SK-MEL-5 (cell line): ENCODE measurements at regions not wholly inside any gene's neighbourhood (a gene's known extent, or its start where the extent isn't known, plus 50 kb on each side); places are given as distances from the start of the nearest gene placed in this dataset.
"Not testable (repeated sequence)": the region's sequence is repeated elsewhere in the genome, so short reads cannot be mapped to it uniquely, and the experiment has no call there.

Experiments
- DNase-seq: peaks from one replicate; pipeline ENCODE4 v3.0.0-alpha.2; 2016; ENCODE audit warnings: low read depth, low spot score
- in situ Hi-C: cut with HindIII; loops from 2 replicates; pipeline ENCODE4 v1.10.0; 2016; ENCODE audit warnings: low sequenced_read_pairs, high pct_unique_total_duplicates, low pct_unique_long_range_greater_than_20kb

DNA sequence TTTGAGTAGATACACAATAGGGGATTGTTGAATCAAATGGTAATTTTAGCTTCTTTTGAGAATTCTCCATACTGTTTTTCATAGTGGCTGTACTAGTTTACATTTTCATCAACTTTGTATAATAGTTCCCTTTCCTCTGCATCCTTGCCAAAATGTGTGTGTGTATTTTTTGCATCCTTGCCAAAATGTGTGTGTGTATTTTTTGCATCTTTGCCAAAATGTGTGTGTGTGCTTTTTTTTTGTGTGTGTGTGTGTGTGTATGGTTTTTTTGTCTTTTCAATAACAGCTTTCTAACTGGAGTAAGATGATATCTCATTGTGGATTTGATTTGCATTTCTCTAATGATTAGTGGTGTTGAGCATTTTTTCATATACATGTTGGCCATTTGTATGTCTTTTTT, 105.4 kb downstream of the ATP6V1G3 start:
- in situ Hi-C loops: no loop called here
- DNase-seq: no peak

- in situ Hi-C loops: no loop called here
- no peak for DNase-seq
These were observed 116.0 kb downstream of the ATP6V1G3 start for GRCh38 chr1:198424441-198424840.

DNA sequence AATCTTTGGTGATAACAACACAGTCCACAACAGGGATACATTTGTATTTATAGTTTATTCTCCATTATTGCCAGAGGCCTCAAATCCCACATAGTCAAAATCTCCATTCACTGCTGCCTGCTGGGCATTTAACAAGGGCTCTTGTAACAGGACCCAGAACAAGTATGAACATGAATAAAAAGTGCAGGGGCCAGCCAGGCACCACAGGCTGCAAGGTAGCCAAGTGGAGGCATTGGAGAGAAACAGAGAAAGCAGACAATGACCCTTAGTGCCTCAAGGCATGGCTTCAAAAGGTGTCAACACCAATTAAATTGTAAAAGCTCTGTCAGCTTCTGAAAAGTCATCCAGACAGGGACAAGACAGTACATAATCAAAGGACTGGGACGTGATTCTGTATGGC, 116.8 kb downstream of the ATP6V1G3 start:
- in situ Hi-C loops: no loop called here

DNA sequence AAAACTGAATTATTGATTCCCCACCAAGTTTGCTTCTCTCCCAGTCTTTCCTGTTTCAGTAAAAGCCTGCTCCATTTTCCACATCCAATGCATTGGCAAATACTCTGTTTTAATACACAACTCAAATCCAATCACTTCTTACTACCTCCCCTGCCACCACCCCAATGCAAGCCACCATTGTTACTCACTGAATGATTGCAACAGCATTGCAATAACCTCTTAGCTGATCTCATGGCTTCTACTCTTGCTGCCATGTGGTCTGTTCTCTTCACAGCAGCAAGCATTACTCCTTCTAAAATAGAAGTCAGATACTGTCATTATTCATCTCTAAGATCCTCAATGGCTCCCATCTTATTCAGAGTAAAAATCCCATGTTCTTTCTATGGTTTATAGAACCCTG, 123.4 kb downstream of the ATP6V1G3 start:
- in situ Hi-C loops: no loop called here
- no peak for DNase-seq

More for the DNA sequence above, 116.8 kb downstream of the ATP6V1G3 start:
- DNase-seq: no peak

GRCh38 chr1:198416296-198416695, 124.2 kb downstream of the ATP6V1G3 start:
- no peak for DNase-seq
- in situ Hi-C loops: no loop called here

DNA sequence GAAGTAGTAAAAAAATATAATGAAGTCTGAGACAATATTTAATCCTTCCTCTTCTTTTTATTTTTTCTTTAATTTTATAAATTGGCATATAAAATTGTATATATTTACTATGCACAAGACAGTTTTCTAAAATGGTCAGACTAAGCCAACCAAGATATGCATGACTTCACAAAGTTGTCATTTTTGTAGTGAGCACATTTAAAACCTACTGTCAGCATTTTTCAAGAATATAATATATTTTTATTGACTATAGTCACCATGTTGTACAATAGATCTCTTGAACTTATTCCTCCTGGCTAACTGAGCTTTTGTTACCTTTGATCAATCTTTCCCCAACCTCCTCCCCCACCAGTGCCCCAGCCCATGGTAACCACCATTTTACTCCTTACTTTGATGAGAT, 129.2 kb downstream of the ATP6V1G3 start:
- no peak for DNase-seq
- in situ Hi-C loops: no loop called here

- in situ Hi-C loops: no loop called here
These were observed 131.8 kb downstream of the ATP6V1G3 start for GRCh38 chr1:198408716-198409115.

GRCh38 chr1:198404632-198405031, 135.8 kb downstream of the ATP6V1G3 start:
- in situ Hi-C loops: not testable (repeated sequence)

More at GRCh38 chr1:198408716-198409115, 131.8 kb downstream of the ATP6V1G3 start:
- DNase-seq: no peak

GRCh38 chr1:198400063-198400462, 140.4 kb downstream of the ATP6V1G3 start:
- in situ Hi-C loops: no loop called here

More at GRCh38 chr1:198404632-198405031, 135.8 kb downstream of the ATP6V1G3 start:
- not testable (repeated sequence) for DNase-seq

GRCh38 chr1:198399452-198399851, 141.0 kb downstream of the ATP6V1G3 start:
- DNase-seq: no peak
- in situ Hi-C loops: no loop called here

More at GRCh38 chr1:198400063-198400462, 140.4 kb downstream of the ATP6V1G3 start:
- no peak for DNase-seq

GRCh38 chr1:198397208-198397808, 143.2 kb downstream of the ATP6V1G3 start:
- in situ Hi-C loops: no loop called here
- no peak for DNase-seq

- in situ Hi-C loops: no loop called here
- no peak for DNase-seq
These were observed 149.0 kb downstream of the ATP6V1G3 start for GRCh38 chr1:198391393-198392020.

DNA sequence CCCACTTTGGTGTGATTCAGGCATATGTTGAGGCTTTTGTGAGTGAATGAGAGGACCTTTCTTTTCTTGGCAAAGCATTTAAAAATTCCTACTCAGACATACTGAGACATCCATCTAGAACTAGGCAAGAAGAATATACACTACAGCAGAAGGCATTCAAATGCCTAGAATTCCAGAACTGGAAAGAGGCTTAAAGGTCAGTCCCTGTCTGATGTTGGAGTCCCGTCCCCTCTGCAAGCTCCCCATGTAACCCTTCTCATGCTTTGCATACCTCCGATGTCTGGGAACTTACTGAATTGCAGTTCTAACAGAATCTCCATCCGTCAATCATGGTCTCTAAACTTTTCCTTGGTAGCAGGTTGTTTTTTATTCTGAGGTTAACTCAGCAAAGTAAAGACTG, 152.9 kb downstream of the ATP6V1G3 start:
- in situ Hi-C loops: no loop called here

DNA sequence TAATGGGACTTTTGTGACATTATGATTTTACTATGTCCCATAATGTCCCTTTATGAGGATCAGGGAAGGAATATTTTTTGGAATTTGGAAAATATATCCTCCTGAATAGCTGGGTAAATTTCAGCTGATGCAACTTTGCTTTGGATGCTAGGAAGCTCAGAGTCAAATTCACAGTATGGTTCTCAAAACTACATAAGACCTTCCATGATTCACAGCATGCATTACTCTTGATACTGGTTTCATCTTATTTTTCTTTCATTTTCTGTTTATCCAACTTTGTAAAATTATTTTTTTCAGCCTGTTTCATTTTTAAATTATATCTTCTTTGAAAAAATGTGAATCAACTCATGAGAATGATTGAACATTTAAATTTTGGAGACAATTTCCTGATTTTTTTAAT, 160.2 kb downstream of the ATP6V1G3 start:
- no peak for DNase-seq
- in situ Hi-C loops: no loop called here

More for the DNA sequence above, 152.9 kb downstream of the ATP6V1G3 start:
- DNase-seq: no peak

GRCh38 chr1:198377702-198378101, 162.8 kb downstream of the ATP6V1G3 start:
- in situ Hi-C loops: no loop called here
- DNase-seq: no peak

DNA sequence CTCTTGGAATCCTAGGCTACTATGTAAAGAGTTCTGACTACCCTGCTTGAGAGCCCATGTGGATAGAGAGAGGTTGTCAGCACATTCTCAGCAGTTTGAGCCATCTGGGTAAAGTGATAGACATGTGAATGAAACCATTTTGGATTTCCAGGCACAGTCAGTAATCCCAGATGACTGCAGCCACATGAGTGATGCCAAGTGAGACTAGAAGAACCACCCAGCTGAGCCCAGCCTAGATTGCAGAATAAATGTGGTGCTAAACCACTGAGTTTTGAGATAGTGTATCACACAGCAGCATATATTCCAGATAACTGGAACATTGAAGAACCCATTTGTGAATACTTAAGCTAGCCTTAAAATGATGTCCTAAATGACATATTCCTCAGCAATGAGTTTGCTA, 166.2 kb downstream of the ATP6V1G3 start:
- no peak for DNase-seq
- in situ Hi-C loops: no loop called here

- in situ Hi-C loops: no loop called here
- DNase-seq: no peak
These were observed 167.1 kb downstream of the ATP6V1G3 start for GRCh38 chr1:198373376-198373775.
